ENCODE measurements at regions not wholly inside any gene's neighbourhood (a gene's known extent, or its start where the extent isn't known, plus 50 kb on each side); places are given as distances from the start of the nearest gene placed in this dataset.

DNA sequence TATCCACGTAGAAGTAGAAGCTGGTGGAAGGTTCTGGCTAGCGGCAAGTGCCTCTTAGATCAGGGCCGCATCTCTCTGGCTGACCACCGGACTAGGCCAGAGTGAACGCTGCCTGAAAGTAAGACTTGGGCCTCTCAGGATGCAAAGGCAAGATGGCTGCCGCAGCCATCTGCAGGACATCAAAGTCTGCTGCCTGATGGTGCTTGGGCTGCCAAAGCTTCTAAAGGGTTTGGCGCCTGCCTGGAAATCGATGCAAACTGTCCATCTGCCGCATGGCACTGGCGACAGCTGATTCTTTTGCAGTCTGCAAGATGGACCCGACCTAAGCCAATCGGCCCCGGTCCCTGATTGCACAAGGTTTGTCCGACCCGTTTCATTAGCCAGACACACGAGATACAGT is 196.7 kb upstream of the TBC1D5 start:
- Mint-ChIP-seq H3K4me1 (peaks cover 34% of the 10 kb centered on the region), H3K9me3 (no peaks in the 10 kb centered on the region), H3K27ac (no peak overlapping the region), H3K4me3 (no peak overlapping the region), H3K27me3 (ENCODE audit: insufficient read depth) (no peaks in the 10 kb centered on the region), H3K36me3 (ENCODE audit: low read depth) (peaks cover 2% of the 10 kb centered on the region)
- no peak overlapping the region for H3K9ac ChIP-seq (ENCODE audit: extremely low read depth, low read length, poor library complexity, severe bottlenecking)
- no peaks in the 10 kb centered on the region for H3K27me3 ChIP-seq (ENCODE audit: control insufficient read depth, insufficient read depth, low read length, poor library complexity, severe bottlenecking)
- no peaks in the 10 kb centered on the region for H3K9me3 ChIP-seq (ENCODE audit: control insufficient read depth, low read length)
- TF ChIP-seq, protein P1, sequence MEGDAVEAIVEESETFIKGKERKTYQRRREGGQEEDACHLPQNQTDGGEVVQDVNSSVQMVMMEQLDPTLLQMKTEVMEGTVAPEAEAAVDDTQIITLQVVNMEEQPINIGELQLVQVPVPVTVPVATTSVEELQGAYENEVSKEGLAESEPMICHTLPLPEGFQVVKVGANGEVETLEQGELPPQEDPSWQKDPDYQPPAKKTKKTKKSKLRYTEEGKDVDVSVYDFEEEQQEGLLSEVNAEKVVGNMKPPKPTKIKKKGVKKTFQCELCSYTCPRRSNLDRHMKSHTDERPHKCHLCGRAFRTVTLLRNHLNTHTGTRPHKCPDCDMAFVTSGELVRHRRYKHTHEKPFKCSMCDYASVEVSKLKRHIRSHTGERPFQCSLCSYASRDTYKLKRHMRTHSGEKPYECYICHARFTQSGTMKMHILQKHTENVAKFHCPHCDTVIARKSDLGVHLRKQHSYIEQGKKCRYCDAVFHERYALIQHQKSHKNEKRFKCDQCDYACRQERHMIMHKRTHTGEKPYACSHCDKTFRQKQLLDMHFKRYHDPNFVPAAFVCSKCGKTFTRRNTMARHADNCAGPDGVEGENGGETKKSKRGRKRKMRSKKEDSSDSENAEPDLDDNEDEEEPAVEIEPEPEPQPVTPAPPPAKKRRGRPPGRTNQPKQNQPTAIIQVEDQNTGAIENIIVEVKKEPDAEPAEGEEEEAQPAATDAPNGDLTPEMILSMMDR (conservative IDR thresholded peaks at IDR 0.05) = no peak
- H3K27ac ChIP-seq (ENCODE audit: low read depth, low read length) = no peak overlapping the region
- peaks cover 8% of the 10 kb centered on the region for H3K4me1 ChIP-seq (ENCODE audit: control insufficient read depth, insufficient read depth, low read length)
- DNase-seq = no peak
- H3K36me3 ChIP-seq (ENCODE audit: control insufficient read depth, insufficient read depth, low read length) = no peaks in the 10 kb centered on the region
- H3K4me3 ChIP-seq (ENCODE audit: low read length) = no peak overlapping the region
- 95 to 96% methylated on average over 16 of the region's 16 CpGs for WGBS, 2 experiments (ENCODE audit: insufficient coverage in 1 of 2, insufficient read length in 1 of 2)

DNA sequence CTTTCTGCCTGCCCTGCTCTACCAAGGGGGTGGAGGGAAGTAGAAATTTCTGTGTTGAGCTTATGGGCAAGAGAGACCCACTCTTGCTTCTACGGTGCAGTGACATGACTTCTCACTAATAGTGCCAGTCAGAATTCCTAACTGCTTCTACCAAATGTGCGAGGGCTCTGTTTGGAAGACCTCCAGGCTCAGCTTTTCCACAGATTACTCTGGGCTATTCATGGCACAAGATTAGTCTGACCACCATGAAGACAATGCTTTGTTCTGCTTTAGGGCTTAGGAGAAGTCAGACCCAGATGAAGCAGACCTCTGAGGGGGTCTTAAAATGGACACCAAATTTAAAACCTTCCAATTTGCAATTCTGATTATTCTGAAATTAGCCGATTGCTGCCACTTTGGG is 195.9 kb upstream of the TBC1D5 start:
- H3K27ac ChIP-seq (ENCODE audit: low read depth, low read length) = no peak overlapping the region
- H3K27me3 Mint-ChIP-seq (ENCODE audit: insufficient read depth) = no peaks in the 10 kb centered on the region
- H3K4me3 ChIP-seq (ENCODE audit: low read length) = no peak overlapping the region
- no peaks in the 10 kb centered on the region for H3K9me3 Mint-ChIP-seq
- peaks cover 2% of the 10 kb centered on the region for H3K36me3 Mint-ChIP-seq (ENCODE audit: low read depth)
- WGBS, 2 experiments (ENCODE audit: insufficient coverage in 1 of 2, insufficient read length in 1 of 2) = 90 to 95% methylated on average over 2 to 3 of the region's 3 CpGs
- H3K36me3 ChIP-seq (ENCODE audit: control insufficient read depth, insufficient read depth, low read length) = no peaks in the 10 kb centered on the region
- TF ChIP-seq, protein P1 (conservative IDR thresholded peaks at IDR 0.05) = no peak
- H3K9ac ChIP-seq (ENCODE audit: extremely low read depth, low read length, poor library complexity, severe bottlenecking) = no peak overlapping the region
- H3K4me3 Mint-ChIP-seq = no peak overlapping the region
- H3K4me1 Mint-ChIP-seq = peaks cover 41% of the 10 kb centered on the region
- peaks cover 8% of the 10 kb centered on the region for H3K4me1 ChIP-seq (ENCODE audit: control insufficient read depth, insufficient read depth, low read length)
- H3K9me3 ChIP-seq (ENCODE audit: control insufficient read depth, low read length) = no peaks in the 10 kb centered on the region
- H3K27me3 ChIP-seq (ENCODE audit: control insufficient read depth, insufficient read depth, low read length, poor library complexity, severe bottlenecking) = no peaks in the 10 kb centered on the region
- no peak for DNase-seq
- H3K27ac Mint-ChIP-seq = peak overlapping the region; percentile 35

DNA sequence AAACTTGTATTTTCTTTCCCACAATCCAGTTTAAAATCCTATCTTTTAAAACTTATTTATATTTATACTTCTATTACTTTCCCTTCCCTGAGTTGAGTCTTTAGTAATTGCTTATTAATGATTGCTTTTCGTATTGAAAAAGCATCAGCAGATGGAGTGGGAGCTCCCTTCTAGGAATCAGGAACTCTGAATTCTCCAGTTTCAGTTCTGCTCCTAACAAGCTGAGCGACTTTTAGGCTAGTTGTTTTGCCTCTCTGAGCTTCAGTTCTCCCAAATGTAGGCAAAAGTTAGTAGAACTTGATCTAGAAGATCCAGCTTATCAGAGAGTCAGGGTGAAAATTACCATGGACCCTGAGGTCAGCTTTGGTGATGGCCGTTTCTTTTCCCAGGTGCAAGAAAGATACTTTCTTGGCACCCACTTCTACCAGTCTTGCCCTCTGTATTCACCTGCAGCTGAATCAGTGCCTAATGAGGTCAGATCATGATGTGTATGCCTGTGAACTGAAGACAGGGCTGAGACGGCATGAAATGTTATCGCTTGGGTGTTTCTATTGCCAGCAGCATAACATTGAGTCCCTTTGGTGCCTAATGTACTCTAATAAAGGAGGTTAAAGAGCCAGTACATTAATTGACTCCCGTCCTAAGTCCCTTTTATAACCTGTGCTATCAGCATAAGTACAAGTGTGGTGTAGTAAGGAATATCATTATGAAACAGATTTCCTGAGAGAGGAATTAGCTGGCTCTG is 194.5 kb upstream of the TBC1D5 start:
- Mint-ChIP-seq H3K27ac (no peak overlapping the region), H3K4me3 (no peak overlapping the region), H3K27me3 (ENCODE audit: insufficient read depth) (no peaks in the 10 kb centered on the region), H3K9me3 (no peaks in the 10 kb centered on the region), H3K36me3 (ENCODE audit: low read depth) (peaks cover 6% of the 10 kb centered on the region), H3K4me1 (peaks cover 32% of the 10 kb centered on the region)
- Histone ChIP-seq H3K4me1 (ENCODE audit: control insufficient read depth, insufficient read depth, low read length) (peaks cover 8% of the 10 kb centered on the region), H3K4me3 (ENCODE audit: low read length) (no peak overlapping the region), H3K27me3 (ENCODE audit: control insufficient read depth, insufficient read depth, low read length, poor library complexity, severe bottlenecking) (no peaks in the 10 kb centered on the region), H3K36me3 (ENCODE audit: control insufficient read depth, insufficient read depth, low read length) (no peaks in the 10 kb centered on the region), H3K27ac (ENCODE audit: low read depth, low read length) (no peak overlapping the region), H3K9me3 (ENCODE audit: control insufficient read depth, low read length) (peaks cover 4% of the 10 kb centered on the region), H3K9ac (ENCODE audit: extremely low read depth, low read length, poor library complexity, severe bottlenecking) (no peak overlapping the region)
- WGBS, 2 experiments (ENCODE audit: insufficient coverage in 1 of 2, insufficient read length in 1 of 2) = 88 to 100% methylated on average over 3 to 6 of the region's 6 CpGs
- no peak for DNase-seq
- TF ChIP-seq, protein P1 (conservative IDR thresholded peaks at IDR 0.05) = no peak

All from endodermal cell (in vitro differentiated cells).